ENCODE measurements at regions not wholly inside any gene's neighbourhood (a gene's known extent, or its start where the extent isn't known, plus 50 kb on each side); places are given as distances from the start of the nearest gene placed in this dataset.

- TF ChIP-seq EZH2phosphoT487 (IDR thresholded peaks at IDR 0.05; ENCODE audit: unreplicated experiment): no peak
- TF ChIP-seq EZH2 (IDR thresholded peaks at IDR 0.05; ENCODE audit: low read depth, unreplicated experiment): no peak
- TF ChIP-seq, protein P1, sequence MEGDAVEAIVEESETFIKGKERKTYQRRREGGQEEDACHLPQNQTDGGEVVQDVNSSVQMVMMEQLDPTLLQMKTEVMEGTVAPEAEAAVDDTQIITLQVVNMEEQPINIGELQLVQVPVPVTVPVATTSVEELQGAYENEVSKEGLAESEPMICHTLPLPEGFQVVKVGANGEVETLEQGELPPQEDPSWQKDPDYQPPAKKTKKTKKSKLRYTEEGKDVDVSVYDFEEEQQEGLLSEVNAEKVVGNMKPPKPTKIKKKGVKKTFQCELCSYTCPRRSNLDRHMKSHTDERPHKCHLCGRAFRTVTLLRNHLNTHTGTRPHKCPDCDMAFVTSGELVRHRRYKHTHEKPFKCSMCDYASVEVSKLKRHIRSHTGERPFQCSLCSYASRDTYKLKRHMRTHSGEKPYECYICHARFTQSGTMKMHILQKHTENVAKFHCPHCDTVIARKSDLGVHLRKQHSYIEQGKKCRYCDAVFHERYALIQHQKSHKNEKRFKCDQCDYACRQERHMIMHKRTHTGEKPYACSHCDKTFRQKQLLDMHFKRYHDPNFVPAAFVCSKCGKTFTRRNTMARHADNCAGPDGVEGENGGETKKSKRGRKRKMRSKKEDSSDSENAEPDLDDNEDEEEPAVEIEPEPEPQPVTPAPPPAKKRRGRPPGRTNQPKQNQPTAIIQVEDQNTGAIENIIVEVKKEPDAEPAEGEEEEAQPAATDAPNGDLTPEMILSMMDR (conservative IDR thresholded peaks at IDR 0.05; ENCODE audit: low read depth in 2 of 2): no peak
- no peak for TF ChIP-seq POLR2AphosphoS5 (IDR thresholded peaks at IDR 0.05; ENCODE audit: low read depth)
- no peak for TF ChIP-seq ZNF114 (CRISPR knock-in tag; IDR thresholded peaks at IDR 0.05)
- TF ChIP-seq CREB1 (CRISPR knock-in tag; IDR thresholded peaks at IDR 0.05; ENCODE audit: low read depth): no peak
- TF ChIP-seq ZNF331 (CRISPR knock-in tag; IDR thresholded peaks at IDR 0.05; ENCODE audit: low read depth): no peak
- TF ChIP-seq REST (IDR thresholded peaks at IDR 0.05; ENCODE audit: unreplicated experiment): no peak
- no peak for TF ChIP-seq JUNB (IDR thresholded peaks at IDR 0.05; ENCODE audit: unreplicated experiment)
- TF ChIP-seq ETS1 (IDR thresholded peaks at IDR 0.05): no peak
- TF ChIP-seq NANOG (IDR thresholded peaks at IDR 0.05; ENCODE audit: borderline replicate concordance): no peak
- TF ChIP-seq, protein P2, sequence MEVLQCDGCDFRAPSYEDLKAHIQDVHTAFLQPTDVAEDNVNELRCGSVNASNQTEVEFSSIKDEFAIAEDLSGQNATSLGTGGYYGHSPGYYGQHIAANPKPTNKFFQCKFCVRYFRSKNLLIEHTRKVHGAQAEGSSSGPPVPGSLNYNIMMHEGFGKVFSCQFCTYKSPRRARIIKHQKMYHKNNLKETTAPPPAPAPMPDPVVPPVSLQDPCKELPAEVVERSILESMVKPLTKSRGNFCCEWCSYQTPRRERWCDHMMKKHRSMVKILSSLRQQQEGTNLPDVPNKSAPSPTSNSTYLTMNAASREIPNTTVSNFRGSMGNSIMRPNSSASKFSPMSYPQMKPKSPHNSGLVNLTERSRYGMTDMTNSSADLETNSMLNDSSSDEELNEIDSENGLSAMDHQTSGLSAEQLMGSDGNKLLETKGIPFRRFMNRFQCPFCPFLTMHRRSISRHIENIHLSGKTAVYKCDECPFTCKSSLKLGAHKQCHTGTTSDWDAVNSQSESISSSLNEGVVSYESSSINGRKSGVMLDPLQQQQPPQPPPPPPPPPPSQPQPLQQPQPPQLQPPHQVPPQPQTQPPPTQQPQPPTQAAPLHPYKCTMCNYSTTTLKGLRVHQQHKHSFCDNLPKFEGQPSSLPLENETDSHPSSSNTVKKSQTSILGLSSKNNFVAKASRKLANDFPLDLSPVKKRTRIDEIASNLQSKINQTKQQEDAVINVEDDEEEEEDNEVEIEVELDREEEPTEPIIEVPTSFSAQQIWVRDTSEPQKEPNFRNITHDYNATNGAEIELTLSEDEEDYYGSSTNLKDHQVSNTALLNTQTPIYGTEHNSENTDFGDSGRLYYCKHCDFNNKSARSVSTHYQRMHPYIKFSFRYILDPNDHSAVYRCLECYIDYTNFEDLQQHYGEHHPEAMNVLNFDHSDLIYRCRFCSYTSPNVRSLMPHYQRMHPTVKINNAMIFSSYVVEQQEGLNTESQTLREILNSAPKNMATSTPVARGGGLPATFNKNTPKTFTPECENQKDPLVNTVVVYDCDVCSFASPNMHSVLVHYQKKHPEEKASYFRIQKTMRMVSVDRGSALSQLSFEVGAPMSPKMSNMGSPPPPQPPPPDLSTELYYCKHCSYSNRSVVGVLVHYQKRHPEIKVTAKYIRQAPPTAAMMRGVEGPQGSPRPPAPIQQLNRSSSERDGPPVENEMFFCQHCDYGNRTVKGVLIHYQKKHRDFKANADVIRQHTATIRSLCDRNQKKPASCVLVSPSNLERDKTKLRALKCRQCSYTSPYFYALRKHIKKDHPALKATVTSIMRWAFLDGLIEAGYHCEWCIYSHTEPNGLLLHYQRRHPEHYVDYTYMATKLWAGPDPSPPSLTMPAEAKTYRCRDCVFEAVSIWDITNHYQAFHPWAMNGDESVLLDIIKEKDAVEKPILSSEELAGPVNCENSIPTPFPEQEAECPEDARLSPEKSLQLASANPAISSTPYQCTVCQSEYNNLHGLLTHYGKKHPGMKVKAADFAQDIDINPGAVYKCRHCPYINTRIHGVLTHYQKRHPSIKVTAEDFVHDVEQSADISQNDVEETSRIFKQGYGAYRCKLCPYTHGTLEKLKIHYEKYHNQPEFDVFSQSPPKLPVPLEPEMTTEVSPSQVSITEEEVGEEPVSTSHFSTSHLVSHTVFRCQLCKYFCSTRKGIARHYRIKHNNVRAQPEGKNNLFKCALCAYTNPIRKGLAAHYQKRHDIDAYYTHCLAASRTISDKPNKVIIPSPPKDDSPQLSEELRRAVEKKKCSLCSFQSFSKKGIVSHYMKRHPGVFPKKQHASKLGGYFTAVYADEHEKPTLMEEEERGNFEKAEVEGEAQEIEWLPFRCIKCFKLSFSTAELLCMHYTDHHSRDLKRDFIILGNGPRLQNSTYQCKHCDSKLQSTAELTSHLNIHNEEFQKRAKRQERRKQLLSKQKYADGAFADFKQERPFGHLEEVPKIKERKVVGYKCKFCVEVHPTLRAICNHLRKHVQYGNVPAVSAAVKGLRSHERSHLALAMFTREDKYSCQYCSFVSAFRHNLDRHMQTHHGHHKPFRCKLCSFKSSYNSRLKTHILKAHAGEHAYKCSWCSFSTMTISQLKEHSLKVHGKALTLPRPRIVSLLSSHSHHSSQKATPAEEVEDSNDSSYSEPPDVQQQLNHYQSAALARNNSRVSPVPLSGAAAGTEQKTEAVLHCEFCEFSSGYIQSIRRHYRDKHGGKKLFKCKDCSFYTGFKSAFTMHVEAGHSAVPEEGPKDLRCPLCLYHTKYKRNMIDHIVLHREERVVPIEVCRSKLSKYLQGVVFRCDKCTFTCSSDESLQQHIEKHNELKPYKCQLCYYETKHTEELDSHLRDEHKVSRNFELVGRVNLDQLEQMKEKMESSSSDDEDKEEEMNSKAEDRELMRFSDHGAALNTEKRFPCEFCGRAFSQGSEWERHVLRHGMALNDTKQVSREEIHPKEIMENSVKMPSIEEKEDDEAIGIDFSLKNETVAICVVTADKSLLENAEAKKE (CRISPR knock-in tag; IDR thresholded peaks at IDR 0.05): no peak
These were observed 227.4 kb downstream of the TEX29 start for GRCh38 chr13:111547726-111548273.

Measured in GM23338 (cell line).